Endothelial cell (in vitro differentiated cells): ENCODE measurements at regions not wholly inside any gene's neighbourhood (a gene's known extent, or its start where the extent isn't known, plus 50 kb on each side); places are given as distances from the start of the nearest gene placed in this dataset.

Experiments
- DNase-seq: peaks from one replicate; pipeline ENCODE4 v3.0.0; 2021; ENCODE audit warnings: low spot score
- H3K27ac Mint-ChIP-seq: one replicate; pipeline ENCODE4 v1.8.0; 2021; ENCODE audit warnings: mixed read lengths, inconsistent platforms; ENCODE audit not compliant: unreplicated experiment
- H3K27me3 Mint-ChIP-seq: one replicate; pipeline ENCODE4 v1.8.0; 2021; ENCODE audit warnings: mild to moderate bottlenecking, moderate library complexity, mixed read lengths, inconsistent platforms; ENCODE audit not compliant: unreplicated experiment
- H3K36me3 Mint-ChIP-seq: one replicate; pipeline ENCODE4 v1.8.0; 2021; ENCODE audit warnings: mild to moderate bottlenecking, low read depth, mixed read lengths, inconsistent platforms; ENCODE audit not compliant: unreplicated experiment
- H3K4me1 Mint-ChIP-seq: one replicate; pipeline ENCODE4 v1.8.0; 2021; ENCODE audit warnings: mild to moderate bottlenecking, mixed read lengths, inconsistent platforms; ENCODE audit not compliant: unreplicated experiment
- H3K4me3 Mint-ChIP-seq: one replicate; pipeline ENCODE4 v1.8.0; 2021; ENCODE audit warnings: mild to moderate bottlenecking, mixed read lengths, inconsistent platforms; ENCODE audit not compliant: unreplicated experiment
- H3K9me3 Mint-ChIP-seq: one replicate; pipeline ENCODE4 v1.8.0; 2021; ENCODE audit warnings: mixed read lengths, inconsistent platforms; ENCODE audit not compliant: unreplicated experiment
- CTCF ChIP-seq: fragments of 200-600 bp; sonication (generic); IDR thresholded peaks from one replicate; pipeline ENCODE4 v1.5.0; 2021; ENCODE audit warnings: antibody characterized with exemption; ENCODE audit not compliant: unreplicated experiment

DNA sequence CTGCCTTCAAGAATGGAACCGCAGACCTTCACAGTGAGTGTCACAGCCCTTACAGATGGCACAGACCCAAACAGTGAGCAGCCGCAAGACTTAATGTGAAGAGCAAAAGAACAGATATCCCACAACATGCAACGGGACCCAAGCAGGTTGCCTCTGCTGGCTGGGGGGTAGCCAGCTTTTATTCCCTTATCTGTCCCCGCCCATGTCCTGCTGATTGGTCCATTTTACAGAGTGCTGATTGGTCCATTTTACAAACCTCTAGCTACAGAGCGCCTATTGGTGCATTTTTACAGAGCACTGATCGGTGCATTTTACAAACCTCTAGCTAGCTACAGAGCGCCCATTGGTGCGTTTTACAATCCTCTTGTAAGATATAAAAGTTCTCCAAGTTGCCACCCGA, 102.0 kb upstream of the IGF1R start:
- no peak for DNase-seq
- Mint-ChIP-seq H3K36me3 (no peaks in the 10 kb centered on the region), H3K27ac (no peak overlapping the region), H3K4me1 (peaks cover 4% of the 10 kb centered on the region), H3K9me3 (no peaks in the 10 kb centered on the region), H3K4me3 (no peak overlapping the region), H3K27me3 (peaks cover 14% of the 10 kb centered on the region)
- no peak for TF ChIP-seq CTCF

- no peak for TF ChIP-seq CTCF
- Mint-ChIP-seq H3K27ac (no peak overlapping the region), H3K36me3 (no peaks in the 10 kb centered on the region), H3K4me1 (peaks cover 4% of the 10 kb centered on the region), H3K27me3 (peaks cover 11% of the 10 kb centered on the region), H3K9me3 (no peaks in the 10 kb centered on the region), H3K4me3 (peak overlapping the region; percentile 86)
- no peak for DNase-seq
Observed at GRCh38 chr15:98547275-98547674, 101.1 kb upstream of the IGF1R start.

DNA sequence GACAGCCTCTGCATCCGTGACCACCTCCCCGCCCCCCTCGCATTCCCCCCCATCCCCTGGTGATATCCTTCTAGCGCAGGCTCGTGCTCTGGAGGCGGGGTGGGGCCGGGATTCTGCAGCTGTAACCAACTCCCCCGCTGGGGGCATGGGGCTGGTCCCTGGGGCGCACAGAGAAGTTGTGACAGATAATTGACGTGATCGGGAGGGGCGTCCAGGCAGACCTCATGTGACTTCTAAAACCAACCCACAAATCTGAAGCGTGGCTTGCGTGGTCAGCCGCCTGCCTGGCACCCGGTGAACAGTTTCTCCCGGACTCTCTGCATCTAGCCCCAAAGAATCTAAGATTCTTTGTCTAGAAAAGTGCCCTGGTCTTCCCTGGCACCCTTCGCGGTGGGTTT, 100.6 kb upstream of the IGF1R start:
- no peak for TF ChIP-seq CTCF
- peak; percentile 12 for DNase-seq
- Mint-ChIP-seq H3K27ac (no peak overlapping the region), H3K4me3 (peak overlapping the region; percentile 86), H3K36me3 (no peaks in the 10 kb centered on the region), H3K27me3 (peaks cover 11% of the 10 kb centered on the region), H3K4me1 (peaks cover 4% of the 10 kb centered on the region), H3K9me3 (no peaks in the 10 kb centered on the region)

DNA sequence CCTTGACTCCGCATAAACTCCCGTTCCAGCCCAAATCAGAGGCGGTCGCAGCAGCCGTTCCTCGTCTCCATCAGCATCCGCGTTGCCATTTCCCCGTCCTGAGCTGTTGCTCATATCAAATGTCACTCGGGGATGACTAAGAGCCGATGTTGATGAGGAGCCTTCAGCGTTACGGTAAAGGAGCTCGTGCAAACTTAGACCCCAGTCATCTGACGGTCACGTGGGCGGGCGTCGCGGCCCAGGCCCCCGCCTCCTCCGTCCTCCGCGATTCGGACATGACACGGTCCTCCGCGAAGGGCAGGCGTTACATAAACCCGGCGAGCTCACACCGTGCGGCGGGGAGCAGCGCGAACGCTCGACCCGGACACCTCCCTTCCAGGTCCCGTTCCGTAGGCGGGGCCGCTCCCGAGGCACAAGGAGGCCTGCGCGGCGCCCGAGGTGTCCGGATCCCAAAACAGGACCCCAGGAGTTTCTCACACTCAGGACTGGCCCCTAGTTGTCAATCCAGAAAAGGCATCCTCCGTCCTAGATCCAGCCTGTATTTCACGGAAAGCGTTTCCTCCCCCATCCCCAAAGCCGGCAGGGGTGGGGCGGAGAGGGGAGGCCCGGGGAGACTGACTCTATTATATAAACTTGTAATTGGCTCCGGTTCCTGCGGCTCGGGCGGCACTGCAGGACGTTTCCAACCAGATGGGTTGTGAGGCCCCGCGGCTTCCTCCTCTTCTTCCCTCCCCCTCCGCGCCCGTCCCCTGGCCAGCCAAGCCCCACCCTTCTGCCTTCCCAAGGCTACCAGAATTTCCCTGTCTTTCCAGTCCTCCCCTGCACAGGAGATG, 100.0 kb upstream of the IGF1R start:
- peaks cover 4% of the 10 kb centered on the region for H3K4me1 Mint-ChIP-seq
- H3K36me3 Mint-ChIP-seq, result no peaks in the 10 kb centered on the region
- no peak for TF ChIP-seq CTCF
- no peak overlapping the region for H3K27ac Mint-ChIP-seq
- DNase-seq, result peak; percentile 56
- H3K4me3 Mint-ChIP-seq, result peak overlapping the region; percentile 86
- H3K9me3 Mint-ChIP-seq, result no peaks in the 10 kb centered on the region
- H3K27me3 Mint-ChIP-seq, result peaks cover 11% of the 10 kb centered on the region

- no peak for DNase-seq
- H3K27ac Mint-ChIP-seq, result no peak overlapping the region
- H3K4me1 Mint-ChIP-seq, result peaks cover 4% of the 10 kb centered on the region
- H3K9me3 Mint-ChIP-seq, result no peaks in the 10 kb centered on the region
- TF ChIP-seq CTCF, result no peak
- no peaks in the 10 kb centered on the region for H3K36me3 Mint-ChIP-seq
- peaks cover 11% of the 10 kb centered on the region for H3K27me3 Mint-ChIP-seq
- H3K4me3 Mint-ChIP-seq, result peak overlapping the region; percentile 72
Observed at GRCh38 chr15:98549003-98549402, 99.3 kb upstream of the IGF1R start.
